Stimulated activated CD8-positive, alpha-beta memory T cell treated with anti-CD3 and anti-CD28 coated beads, Interleukin-4, amount 100 ng/mL, for 24 hours (primary cell): ENCODE measurements at regions not wholly inside any gene's neighbourhood (a gene's known extent, or its start where the extent isn't known, plus 50 kb on each side); places are given as distances from the start of the nearest gene placed in this dataset.
"Not testable (repeated sequence)": the region's sequence is repeated elsewhere in the genome, so short reads cannot be mapped to it uniquely, and the experiment has no call there.

Experiments
- DNase-seq: peaks from one replicate; pipeline ENCODE4 v3.0.0-alpha.2; 2020; ENCODE audit warnings: low read depth

DNA sequence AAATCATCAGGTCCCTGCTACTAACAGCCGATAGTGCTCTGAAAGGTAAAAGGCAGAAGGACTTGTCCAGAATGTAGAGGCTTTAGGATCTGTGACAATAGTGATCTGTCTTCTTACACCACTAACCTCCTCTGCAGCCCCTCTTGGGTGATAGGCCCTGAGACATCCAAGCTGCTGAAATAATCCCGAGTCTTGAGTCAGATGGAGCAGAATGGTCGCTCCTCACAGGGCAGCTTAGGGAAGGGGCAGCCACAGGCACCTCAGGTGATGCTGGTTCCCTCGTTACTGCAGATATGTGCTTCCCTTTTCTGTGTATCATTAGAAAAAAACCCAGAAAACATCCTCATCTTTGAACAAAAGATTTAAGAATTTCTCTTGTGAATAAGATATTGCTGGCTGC is 157.1 kb upstream of the DLX2 start:
- DNase-seq, result no peak

DNA sequence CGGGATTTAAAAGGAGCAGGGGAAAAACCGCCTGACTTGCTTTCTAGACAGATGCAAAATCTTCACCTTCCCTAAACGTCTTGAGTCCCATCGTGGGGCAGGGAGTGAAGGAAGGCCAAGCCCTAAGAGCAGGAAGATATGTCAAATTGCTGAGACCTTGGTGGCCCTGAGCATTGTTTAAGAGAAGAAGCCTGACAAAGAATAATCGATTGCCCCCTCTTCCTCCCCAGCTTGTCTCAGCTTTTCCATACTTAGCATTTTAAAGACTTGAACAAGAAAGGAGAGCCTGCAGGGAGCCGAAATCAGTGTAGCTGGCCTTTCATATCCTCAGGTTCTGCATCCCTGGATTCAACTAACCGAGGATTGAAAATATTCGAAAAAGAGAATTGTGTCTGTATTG is 157.6 kb upstream of the DLX2 start:
- no peak for DNase-seq

DNA sequence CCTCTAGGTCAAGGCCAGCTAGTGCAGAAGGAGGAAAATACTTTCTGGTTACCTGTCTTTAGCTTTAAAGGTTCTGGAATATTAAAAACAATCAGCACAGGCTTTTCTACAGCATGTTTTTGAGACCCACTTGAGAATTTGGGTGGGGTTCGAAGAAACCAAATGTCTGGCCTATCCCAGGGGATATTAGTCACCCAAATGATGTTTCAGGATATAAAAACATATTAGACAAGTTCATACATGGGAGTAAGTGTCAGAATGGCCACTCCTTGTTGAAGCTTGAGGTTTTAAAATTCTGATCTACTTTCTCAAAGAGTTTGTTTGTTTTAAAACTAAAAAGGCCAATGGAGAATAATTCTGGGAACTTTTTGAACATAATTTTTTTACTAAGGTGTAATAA is 158.6 kb upstream of the DLX2 start:
- DNase-seq, result no peak

DNA sequence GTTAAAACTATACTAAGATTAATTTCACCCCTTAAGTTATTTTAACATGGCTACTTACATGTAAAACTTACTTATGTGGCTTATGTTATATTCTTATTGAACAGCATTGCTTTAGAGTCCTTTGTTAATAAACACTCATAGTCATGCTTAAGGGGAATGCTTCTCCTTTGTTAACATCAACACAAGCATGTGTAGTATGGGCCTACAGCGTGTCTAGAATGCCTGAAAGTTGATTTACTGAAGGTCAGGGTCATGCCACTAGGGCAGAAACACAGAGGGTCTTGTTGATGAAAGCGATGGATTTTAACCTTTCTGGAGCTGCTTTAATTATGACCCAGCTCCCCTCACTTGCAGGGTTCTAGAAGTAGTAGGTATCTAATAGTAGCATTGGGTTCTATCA is 159.8 kb upstream of the DLX2 start:
- DNase-seq, result no peak

DNA sequence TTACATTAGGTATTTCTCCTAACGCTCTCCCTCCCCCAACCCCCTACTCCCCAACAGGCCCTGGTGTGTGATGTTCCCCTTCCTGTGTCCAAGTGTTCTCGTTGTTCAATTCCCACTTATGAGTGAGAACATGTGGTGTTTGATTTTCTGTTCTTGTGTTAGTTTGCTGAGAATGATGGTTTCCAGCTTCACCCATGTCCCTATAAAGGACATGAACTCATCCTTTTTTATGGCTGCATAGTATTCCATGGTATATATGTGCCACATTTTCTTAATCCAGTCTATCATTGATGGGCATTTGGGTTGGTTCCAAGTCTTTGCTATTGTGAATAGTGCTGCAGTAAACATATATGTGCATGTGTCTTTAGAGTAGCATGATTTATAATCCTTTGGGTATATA is 162.1 kb upstream of the DLX2 start:
- not testable (repeated sequence) for DNase-seq

DNA sequence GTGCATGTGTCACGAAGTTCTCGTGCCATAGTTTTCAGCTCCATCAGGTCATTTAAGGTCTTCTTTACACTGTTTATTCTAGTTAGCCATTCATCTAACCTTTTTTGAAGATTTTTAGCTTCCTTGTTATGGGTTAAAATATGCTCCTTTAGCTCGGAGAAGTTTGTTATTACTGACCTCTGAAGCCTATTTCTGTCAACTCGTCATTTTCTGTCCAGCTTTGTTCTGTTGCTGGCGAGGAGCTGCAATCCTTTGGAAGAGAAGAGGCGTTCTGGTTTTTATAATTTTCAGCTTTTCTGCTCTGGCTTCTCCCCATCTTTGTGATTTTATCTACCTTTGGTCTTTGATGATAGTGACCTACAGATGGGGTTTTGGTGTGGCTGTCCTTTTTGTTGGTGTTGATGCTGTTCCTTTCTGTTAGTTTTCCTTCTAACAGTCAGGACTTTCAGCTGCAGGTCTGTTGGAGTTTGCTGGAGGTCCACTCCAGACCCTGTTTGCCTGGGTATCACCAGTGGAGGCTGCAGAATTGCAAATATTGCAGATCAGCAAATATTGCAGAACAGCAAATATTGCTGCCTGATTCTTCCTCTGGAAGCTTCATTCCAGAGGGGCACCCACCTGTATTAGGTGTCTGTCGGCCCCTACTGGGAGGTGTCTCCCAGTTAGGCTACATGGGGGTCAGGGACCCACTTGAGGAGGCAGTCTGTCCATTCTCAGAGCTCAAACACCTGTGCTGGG is 157.7 kb upstream of the ITGA6 start:
- not testable (repeated sequence) for DNase-seq

DNA sequence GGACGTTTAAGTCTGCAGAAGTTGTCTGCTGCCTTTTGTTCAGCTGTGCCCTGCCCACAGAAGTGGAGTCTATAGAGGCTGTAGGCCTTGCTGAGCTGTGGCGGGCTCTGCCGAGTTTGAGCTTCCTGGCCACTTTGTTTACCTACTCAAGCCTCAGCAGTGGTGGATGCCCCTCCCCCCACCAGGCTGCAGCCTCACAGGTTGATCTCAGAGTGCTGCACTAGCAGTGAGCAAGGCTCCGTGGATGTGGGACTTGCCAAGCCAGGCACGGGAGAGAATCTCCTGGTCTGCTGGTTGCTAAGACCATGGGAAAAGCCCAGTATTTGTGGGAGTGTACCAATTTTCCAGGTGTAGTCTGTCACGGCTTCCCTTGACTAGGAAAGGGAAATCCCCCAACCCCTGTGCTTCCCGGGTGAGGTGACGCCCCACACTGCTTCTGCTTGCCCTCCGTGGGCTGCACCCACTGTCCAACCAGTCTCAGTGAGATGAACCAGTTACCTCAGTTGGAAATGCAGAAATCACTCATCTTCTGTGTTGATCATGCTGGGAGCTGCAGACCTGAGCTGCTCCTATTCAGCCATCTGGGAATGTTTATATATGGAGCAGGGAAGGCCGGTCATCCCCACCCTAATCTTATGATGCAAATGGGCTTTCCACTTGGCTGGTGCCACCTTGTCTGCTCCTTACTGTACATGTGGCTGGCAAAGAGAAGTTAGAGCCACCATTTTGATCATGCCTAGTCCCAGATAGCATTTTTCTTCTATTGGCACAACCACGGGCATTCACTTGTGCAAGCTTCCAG is 156.9 kb upstream of the ITGA6 start:
- DNase-seq, result no peak

DNA sequence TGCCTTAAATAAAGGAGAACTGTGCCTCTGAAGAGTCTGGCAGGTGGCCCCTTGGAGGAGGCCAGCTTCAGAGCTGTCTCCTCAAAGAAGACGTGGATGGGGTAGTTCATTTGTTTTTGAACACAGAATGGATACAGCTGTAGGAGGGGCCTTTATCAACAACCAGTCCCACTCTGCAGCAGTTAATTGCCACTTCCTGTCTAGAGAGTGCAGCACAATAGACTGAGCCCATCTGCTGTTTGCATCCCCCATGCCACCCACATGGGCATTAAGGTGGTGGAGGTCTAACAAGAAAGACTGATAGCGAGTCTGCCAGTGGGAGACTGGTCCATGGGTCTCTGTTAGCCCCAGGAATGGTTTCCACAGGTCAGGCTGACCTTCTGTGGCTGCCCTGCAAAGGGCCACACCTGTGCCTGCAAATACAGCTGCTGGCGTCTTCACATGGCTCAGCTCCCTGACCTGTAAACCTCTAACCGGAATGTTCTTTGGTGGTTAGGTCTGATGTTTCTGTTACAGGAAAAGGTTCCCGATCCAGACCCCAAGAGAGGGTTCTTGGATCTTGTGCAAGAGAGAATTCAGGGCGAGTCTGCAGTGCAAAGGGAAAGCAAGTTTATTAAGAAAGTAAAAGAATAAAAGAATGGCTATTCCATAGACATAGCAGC is 153.3 kb upstream of the ITGA6 start:
- DNase-seq, result no peak

DNA sequence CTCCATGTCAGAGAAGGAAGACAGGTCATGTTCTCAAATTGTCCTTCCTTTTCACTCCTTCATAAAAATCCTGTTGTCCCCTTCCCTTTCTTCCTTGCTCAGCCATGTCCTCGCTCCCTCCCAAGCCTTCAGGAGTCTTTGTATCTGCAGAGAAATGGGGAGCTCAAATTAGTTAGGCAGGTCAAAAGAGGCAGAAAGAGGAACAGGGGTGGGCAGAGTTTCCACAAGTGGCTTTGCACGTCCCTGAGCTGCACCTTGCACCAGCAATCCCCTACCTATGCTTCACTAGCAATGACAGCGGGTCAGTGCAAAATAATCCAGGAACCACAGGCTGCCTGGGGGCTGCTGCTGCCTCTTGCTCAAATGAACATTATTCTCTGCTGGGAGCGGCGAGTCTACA is 152.1 kb upstream of the ITGA6 start:
- no peak for DNase-seq

DNA sequence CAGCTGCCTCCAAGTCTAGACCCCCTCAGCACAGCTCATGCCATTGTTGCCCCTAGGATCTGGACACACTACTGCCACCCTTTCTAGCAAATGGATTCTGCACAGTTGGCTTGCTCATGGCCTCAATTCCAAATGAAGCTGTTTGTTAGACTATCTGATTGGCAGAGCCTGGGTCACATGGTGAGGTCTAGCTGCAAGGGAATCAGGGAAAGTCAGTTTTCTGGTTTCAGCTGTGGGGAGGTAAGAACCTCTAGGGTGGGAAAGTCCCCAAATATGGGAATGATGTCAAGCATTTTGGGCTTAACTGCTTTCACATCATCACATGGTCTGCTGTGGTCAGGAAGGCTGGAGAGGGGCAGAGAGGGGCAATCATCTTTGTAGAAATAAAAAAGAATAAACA is 150.4 kb upstream of the ITGA6 start:
- DNase-seq, result no peak

DNA sequence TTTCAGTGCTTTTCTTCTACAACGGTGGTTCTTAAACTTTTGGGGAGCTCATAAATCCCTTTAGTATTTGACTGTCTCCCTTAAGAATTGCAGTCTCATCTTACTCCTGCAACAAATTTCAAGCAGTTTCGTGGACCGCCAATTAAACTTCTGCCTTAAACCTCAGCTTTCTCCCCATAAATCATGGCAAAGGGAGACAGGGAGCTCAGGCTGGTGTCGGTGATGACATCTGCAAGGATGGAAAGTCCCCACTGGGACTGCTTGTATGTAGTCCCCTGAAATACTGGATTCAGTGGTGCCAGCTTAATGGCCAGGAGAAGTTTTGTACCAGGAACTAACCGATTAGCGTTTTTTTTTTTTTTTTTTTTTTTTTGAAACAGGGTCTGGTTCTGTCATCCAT is 148.7 kb upstream of the ITGA6 start:
- no peak for DNase-seq

DNA sequence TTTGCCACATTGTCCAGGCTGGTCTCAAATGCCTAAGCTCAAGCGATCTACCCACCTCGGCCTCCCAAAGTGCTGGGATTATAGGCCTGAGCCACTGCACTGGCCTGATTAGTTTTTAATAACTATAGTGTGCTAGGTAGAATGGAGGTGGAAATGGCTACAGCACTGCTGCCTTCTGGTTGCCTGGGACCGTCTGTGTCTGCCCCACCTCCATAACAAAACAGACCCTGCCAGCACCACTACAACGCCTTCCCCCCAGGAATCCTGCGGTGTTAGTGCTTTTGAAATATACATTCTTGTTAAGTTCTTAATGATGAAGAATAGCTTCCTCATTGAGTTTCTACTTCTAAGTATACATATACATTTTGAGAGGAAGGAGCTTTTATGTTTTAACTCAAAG is 148.2 kb upstream of the ITGA6 start:
- no peak for DNase-seq

DNA sequence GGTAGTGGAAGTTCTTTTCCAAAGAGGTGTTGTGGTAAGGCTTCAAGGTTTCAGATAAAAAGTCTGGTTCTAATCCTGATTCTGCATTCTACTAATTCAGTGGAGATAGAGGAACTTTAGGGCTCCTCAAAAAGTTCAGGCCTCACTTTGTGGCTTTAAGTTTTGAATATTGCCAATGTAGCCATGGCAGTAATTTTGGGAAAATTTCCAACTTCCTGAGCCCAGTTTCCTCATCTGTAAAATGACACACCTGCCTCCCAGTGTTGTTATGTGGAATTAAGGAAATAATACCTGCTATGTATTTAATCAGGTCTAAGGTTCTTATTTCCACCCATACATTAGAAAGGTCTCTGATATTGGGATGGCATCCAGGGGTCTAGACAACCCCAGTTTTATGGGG is 147.6 kb upstream of the ITGA6 start:
- no peak for DNase-seq

DNA sequence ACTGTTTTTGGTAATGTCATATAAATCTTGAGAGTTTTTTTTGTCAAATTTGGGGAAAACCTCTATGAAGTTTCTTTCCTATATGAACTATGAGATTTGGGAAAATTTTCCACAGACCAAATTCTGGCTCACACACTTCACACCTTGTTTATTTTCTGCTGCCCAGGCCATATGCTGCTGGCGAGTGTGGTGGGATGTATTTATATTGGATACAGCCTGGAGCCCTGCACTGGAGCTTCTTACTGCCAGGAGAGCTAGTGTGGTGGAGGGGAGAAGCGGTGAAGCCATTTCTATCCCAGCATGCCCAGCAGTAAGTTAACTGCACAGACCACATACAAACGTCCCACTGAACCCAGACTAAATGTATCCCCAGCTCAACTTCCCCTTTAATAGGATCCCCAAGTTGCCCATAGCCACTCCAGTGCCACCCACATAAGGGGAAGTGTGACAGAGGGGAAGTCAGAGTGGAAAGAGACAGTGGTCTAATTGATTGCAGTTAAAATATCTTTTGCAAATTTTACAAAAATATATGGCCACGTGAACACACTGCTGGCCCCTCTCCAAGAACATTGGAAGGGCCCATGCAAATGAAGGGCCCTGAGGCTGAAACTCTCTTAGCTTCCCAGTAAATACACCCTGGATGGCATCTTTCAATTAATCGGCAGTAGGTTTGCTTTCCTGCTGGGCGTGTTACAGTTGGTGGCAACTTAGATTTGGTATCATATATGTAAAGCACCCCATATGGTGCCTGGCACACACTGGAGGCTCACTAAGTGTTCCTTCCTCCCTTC is 146.6 kb upstream of the ITGA6 start:
- no peak for DNase-seq

DNA sequence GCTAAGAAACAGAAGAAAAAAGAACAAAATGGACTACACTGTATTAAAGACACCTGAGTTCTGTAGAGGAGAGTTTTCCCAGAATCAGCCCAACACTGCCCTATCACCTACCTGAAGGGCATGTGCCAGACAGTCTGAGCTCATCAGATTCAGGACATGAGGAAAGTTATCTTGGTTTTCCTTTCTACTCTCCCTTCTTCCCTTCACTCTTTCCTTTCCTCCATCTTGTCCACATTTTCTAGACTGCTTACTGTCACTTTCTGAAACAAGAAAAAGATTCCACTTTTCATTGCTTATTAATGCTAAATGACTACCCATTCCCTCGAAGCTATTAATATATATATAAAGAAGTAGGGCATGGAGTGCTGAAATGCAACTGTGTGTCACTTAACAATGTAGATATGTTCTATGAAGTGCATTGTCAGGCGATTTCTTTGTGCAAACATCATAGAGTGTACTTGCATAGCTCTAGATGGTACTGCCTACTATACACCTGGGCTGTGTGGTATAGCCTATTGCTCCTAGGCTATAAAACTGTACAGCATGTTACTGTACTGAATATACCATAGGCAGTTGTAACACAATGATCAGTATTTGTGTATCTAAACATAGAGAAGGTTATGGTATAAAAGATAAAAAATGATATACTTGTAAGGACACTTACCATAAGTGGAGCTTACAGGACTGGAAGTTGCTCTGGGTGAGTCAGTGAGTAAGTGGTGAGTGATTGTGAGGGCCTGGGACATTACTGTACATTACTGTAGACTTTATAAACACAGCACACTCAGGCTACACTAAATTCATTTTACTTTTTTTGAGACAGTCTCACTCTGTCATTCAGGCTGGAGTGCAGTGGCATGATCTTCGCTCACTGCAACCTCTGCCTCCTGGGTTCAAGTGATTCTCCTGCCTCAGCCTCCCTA is 145.5 kb upstream of the ITGA6 start:
- no peak for DNase-seq

DNA sequence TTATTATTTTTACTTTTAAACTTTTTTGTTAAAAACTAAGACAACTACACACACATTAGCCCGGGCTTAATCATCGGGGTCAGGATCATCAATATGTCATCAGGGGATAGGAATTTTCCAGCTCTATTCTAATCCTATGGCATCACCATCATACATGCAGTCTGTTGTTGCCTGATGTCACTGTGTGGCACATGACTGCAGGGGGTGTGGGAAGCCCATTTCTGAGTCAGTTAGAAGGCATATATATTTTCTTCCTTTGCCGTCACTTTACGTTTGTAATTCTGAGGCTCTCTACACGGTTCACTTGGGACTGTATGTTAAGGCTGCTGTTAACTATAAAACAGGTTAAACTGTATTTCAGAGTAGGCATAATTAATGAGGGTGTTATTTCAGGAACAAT is 144.4 kb upstream of the ITGA6 start:
- no peak for DNase-seq

DNA sequence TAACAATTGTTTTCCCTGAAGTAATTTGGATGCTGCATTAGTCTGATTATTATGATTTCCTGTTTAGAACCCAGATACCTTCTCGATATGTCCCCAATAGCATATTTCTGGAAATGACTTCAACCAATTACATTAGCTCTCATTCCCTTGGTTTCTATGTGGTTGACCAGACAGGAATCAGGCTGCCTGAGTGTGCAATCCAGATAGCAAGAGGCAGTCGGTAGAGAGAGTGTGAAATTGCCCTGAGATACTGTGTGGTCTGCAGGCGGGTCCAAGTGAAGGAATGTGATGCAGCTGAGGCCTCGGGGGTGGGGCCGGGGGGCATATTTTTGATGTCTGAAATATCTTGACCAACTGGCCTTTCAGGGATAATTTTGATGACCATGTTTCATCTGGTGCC is 143.9 kb upstream of the ITGA6 start:
- no peak for DNase-seq

DNA sequence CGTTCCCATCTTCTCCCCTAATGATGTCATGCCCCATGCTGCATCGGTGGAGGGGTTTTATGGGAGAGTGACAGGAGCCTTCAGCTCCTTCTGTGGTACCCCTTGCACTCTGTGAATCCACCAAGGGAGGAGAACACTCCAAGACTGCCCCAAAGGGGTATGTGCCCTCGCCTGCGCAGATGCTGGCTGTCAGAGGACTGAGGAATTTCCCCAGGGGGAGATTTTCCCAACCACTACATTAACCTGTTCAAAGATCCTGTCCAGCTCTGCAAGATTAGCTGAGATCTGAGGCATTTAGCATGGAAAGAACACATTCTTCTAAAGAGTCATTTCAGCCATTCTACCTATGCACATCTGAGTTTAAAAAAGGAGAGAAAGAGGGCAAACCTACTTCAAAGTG is 143.2 kb upstream of the ITGA6 start:
- DNase-seq, result no peak

DNA sequence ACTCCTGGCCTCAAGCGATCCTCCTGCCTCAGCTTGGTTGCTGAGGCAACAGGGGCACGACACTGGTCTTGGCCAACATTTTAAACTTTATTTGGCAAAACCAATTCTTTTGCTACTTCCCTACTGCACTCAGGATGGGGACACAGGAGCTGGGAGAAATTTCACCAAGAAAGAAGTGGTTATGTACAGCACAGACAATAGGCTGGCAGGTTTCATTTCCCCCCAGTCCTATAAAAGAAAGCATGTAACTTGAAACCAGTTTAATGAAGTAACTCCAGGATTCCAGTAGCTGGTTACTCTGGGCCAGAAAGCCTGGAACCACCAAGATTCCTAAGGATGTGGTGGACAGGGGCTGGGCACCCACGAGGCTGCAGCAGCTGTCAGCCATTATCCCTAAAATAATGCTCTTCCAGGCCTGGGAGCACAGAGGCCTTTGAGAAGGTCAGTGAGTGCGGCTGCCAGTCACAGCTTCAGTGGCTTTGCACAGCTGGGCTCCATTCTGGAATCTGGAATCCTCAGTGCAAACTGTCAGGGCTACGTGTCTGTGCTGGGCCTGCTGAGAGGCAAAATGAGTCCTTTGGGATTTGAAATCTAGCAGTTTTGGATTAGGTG is 142.3 kb upstream of the ITGA6 start:
- no peak for DNase-seq

DNA sequence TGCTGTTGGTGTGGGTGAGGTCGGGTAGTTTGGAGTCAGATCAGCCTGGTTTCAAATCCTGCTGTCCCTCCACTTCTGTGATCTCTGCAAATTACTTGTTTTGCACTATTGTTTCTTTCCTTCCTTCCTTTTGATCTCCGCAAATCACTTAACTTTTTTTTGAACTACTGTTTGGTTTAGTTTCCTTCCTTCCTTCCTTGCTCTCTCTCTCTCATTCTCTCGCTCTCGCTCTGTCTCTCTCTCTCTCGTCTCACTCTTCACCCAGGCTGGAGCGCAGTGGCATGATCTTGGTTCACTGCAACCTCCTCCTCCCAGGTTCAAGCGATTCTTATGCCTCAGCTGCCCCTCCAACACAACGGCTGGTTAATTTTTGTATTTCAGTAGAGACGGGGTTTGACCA is 141.6 kb upstream of the ITGA6 start:
- no peak for DNase-seq

DNA sequence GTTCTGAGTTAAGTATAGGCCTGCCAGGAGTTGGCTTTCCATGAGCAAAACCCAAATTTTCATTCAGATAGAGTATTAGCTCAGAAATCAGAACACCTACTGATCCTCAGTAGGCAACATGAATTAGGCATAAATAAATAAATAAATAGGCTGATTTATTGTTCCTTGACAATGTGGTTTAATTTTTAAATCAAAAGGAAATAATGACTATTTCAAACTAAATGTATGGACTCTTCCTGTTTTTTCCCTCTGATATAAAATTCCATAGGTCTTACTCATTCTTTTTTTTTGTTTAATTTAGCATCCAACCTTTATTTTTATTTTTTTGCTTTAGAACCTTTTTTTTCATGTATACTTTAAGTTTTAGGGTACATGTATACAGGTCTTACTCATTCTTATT is 140.2 kb upstream of the ITGA6 start:
- DNase-seq, result no peak
